CD4-positive, alpha-beta T cell treated with Interleukin-17A for 4 hours (primary cell): ENCODE measurements at regions not wholly inside any gene's neighbourhood (a gene's known extent, or its start where the extent isn't known, plus 50 kb on each side); places are given as distances from the start of the nearest gene placed in this dataset.
A peak's percentile ranks its signal among the peaks of the same experiment; 100 is the strongest.
"Not testable (repeated sequence)": the region's sequence is repeated elsewhere in the genome, so short reads cannot be mapped to it uniquely, and the experiment has no call there.

ENCODE experiments used
- DNase-seq: peaks from one replicate; pipeline ENCODE4 v3.0.0-alpha.2; 2020; ENCODE audit warnings: mixed read lengths

- no peak for DNase-seq
Observed at GRCh38 chr6:166803471-166803870, 152.9 kb downstream of the RNASET2 start.

- no peak for DNase-seq
Observed at GRCh38 chr6:166802401-166802800, 153.9 kb downstream of the RNASET2 start.

- DNase-seq: no peak
Observed at GRCh38 chr6:166800137-166800536, 156.2 kb downstream of the RNASET2 start.

GRCh38 chr6:166798652-166799051 is 157.7 kb downstream of the RNASET2 start:
- DNase-seq: no peak

- no peak for DNase-seq
Observed at GRCh38 chr6:166796610-166797009, 159.7 kb downstream of the RNASET2 start.

GRCh38 chr6:166795879-166796278 is 160.5 kb downstream of the RNASET2 start:
- DNase-seq: no peak

GRCh38 chr6:166790808-166791207 is 163.8 kb upstream of the RPS6KA2 start:
- not testable (repeated sequence) for DNase-seq

- DNase-seq: not testable (repeated sequence)
Observed at GRCh38 chr6:166788846-166789529, 161.9 kb upstream of the RPS6KA2 start.

- DNase-seq: peak; percentile 34
Observed at GRCh38 chr6:166786704-166787293, 159.7 kb upstream of the RPS6KA2 start.

- DNase-seq: no peak
Observed at GRCh38 chr6:166785131-166785530, 158.1 kb upstream of the RPS6KA2 start.

GRCh38 chr6:166784691-166785090 is 157.6 kb upstream of the RPS6KA2 start:
- no peak for DNase-seq

GRCh38 chr6:166782520-166782919 is 155.5 kb upstream of the RPS6KA2 start:
- no peak for DNase-seq

GRCh38 chr6:166781331-166781730 is 154.3 kb upstream of the RPS6KA2 start:
- DNase-seq: no peak

GRCh38 chr6:166779963-166780683 is 153.1 kb upstream of the RPS6KA2 start:
- DNase-seq: no peak

GRCh38 chr6:166779381-166779780 is 152.3 kb upstream of the RPS6KA2 start:
- no peak for DNase-seq

- no peak for DNase-seq
Observed at GRCh38 chr6:166778776-166779175, 151.7 kb upstream of the RPS6KA2 start.

- DNase-seq: no peak
Observed at GRCh38 chr6:166778046-166778445, 151.0 kb upstream of the RPS6KA2 start.

- no peak for DNase-seq
Observed at GRCh38 chr6:166777096-166777630, 150.1 kb upstream of the RPS6KA2 start.

- DNase-seq: no peak
Observed at GRCh38 chr6:166776571-166776970, 149.5 kb upstream of the RPS6KA2 start.

GRCh38 chr6:166775923-166776220 is 148.8 kb upstream of the RPS6KA2 start:
- no peak for DNase-seq

GRCh38 chr6:166775180-166775922 is 148.3 kb upstream of the RPS6KA2 start:
- peak; percentile 73 for DNase-seq

- no peak for DNase-seq
Observed at GRCh38 chr6:166774770-166775169, 147.7 kb upstream of the RPS6KA2 start.

- DNase-seq: no peak
Observed at GRCh38 chr6:166774292-166774691, 147.2 kb upstream of the RPS6KA2 start.
